CD4-positive, alpha-beta memory T cell (primary cell): ENCODE measurements at regions not wholly inside any gene's neighbourhood (a gene's known extent, or its start where the extent isn't known, plus 50 kb on each side); places are given as distances from the start of the nearest gene placed in this dataset.

ENCODE experiments used
- CTCF ChIA-PET: fragments of 350-600 bp; sonication (Branson Sonifier 250); formaldehyde crosslinking; loops from one replicate; lab custom pipeline; 2021; ENCODE audit warnings: inconsistent platforms; ENCODE audit not compliant: partially characterized antibody; lab: Charles Lee
- POLR2A ChIA-PET: fragments of 350-600 bp; sonication (Branson Sonifier 250); formaldehyde crosslinking; loops from one replicate; lab custom pipeline; 2021; ENCODE audit not compliant: partially characterized antibody; lab: Charles Lee
- DNase-seq, 5 donors: peaks; one replicate each; pipeline versions ENCODE4 v3.0.0 to v3.0.0-alpha.2; 2020 to 2022; ENCODE audit warnings: mixed read lengths in 1 of 5
- H3K27ac ChIP-seq: one replicate; pipeline ENCODE4 v1.7.0; 2013; ENCODE audit warnings: low read depth, low read length
- H3K27me3 ChIP-seq: 2 replicates; pipeline ENCODE4 v1.7.0; 2013; ENCODE audit warnings: mild to moderate bottlenecking, low read length, moderate library complexity; ENCODE audit not compliant: insufficient read depth
- H3K36me3 ChIP-seq: 2 replicates; pipeline ENCODE4 v1.7.0; 2013; ENCODE audit warnings: mild to moderate bottlenecking, low read length, moderate library complexity; ENCODE audit not compliant: insufficient read depth
- H3K4me1 ChIP-seq: 2 replicates; pipeline ENCODE4 v1.7.0; 2013; ENCODE audit warnings: mild to moderate bottlenecking, low read length, moderate library complexity; ENCODE audit not compliant: insufficient read depth
- H3K4me3 ChIP-seq, 2 donors: one replicate each; pipeline ENCODE4 v1.7.0; 2013; ENCODE audit warnings: low read length in 2 of 2, mild to moderate bottlenecking in 1 of 2
- H3K9me3 ChIP-seq, 2 donors: one replicate each; pipeline ENCODE4 v1.7.0; 2013; ENCODE audit warnings: low read length in 2 of 2, control low read depth in 1 of 2; ENCODE audit not compliant: control insufficient read depth in 1 of 2
- H3K27ac Mint-ChIP-seq, 7 donors: one replicate each; pipeline ENCODE4 v1.8.0; 2020 to 2021; ENCODE audit warnings: mixed read lengths in 7 of 7, mild to moderate bottlenecking in 6 of 7, inconsistent platforms in 3 of 7, moderate library complexity in 3 of 7
- H3K27me3 Mint-ChIP-seq, 2 donors: one replicate each; pipeline ENCODE4 v1.8.0; 2020 to 2021; ENCODE audit warnings: mixed read lengths in 2 of 2
- H3K36me3 Mint-ChIP-seq, 2 donors: one replicate each; pipeline ENCODE4 v1.8.0; 2020 to 2021; ENCODE audit warnings: mixed read lengths in 2 of 2, inconsistent platforms in 1 of 2, mild to moderate bottlenecking in 1 of 2
- H3K4me1 Mint-ChIP-seq, 4 donors: one replicate each; pipeline ENCODE4 v1.8.0; 2020 to 2021; ENCODE audit warnings: mixed read lengths in 4 of 4, mild to moderate bottlenecking in 1 of 4
- H3K4me3 Mint-ChIP-seq, 8 donors: one replicate each; pipeline ENCODE4 v1.8.0; 2020 to 2021; ENCODE audit warnings: mixed read lengths in 8 of 8, mild to moderate bottlenecking in 7 of 8, moderate library complexity in 6 of 8, inconsistent platforms in 3 of 8
- H3K9me3 Mint-ChIP-seq, 8 donors: one replicate each; pipeline ENCODE4 v1.8.0; 2020 to 2021; ENCODE audit warnings: mixed read lengths in 8 of 8, mild to moderate bottlenecking in 5 of 8, inconsistent platforms in 3 of 8, moderate library complexity in 1 of 8
- intact Hi-C: fragments of 100-400 bp; cut with micrococcal nuclease; formaldehyde crosslinking; loops from one replicate; pipeline ENCODE4 v1.15.1; 2023

- no peak overlapping the region for H3K4me3 Mint-ChIP-seq
- POLR2A ChIA-PET, result no interaction called here
- Histone ChIP-seq H3K36me3 (no peaks in the 10 kb centered on the region), H3K4me3 (no peak overlapping the region), H3K27me3 (no peaks in the 10 kb centered on the region), H3K27ac (no peak overlapping the region), H3K9me3 (no peaks in the 10 kb centered on the region), H3K4me1 (no peaks in the 10 kb centered on the region)
- intact Hi-C loops, result no loop called here
- no peak overlapping the region for H3K27ac Mint-ChIP-seq
- CTCF ChIA-PET, result no interaction called here
- no peaks in the 10 kb centered on the region for H3K4me1 Mint-ChIP-seq
- peaks cover 7 to 19% of the 10 kb centered on the region in 2 donors for H3K27me3 Mint-ChIP-seq
- no peak for DNase-seq
- H3K36me3 Mint-ChIP-seq, result no peaks in the 10 kb centered on the region
- no peaks in the 10 kb centered on the region for H3K9me3 Mint-ChIP-seq
Measured at GRCh38 chr4:138892483-138893407, 122.8 kb upstream of the NOCT start.

- Mint-ChIP-seq H3K4me3 (no peak overlapping the region), H3K36me3 (no peaks in the 10 kb centered on the region), H3K9me3 (no peaks in the 10 kb centered on the region), H3K27me3 (peaks cover 8 to 18% of the 10 kb centered on the region in 2 donors), H3K27ac (no peak overlapping the region), H3K4me1 (no peaks in the 10 kb centered on the region)
- H3K27ac ChIP-seq, result no peak overlapping the region
- POLR2A ChIA-PET, result no interaction called here
- CTCF ChIA-PET, result no interaction called here
- no peak overlapping the region for H3K4me3 ChIP-seq
- no peaks in the 10 kb centered on the region for H3K9me3 ChIP-seq
- no peaks in the 10 kb centered on the region for H3K4me1 ChIP-seq
- no peaks in the 10 kb centered on the region for H3K36me3 ChIP-seq
- H3K27me3 ChIP-seq, result no peaks in the 10 kb centered on the region
- intact Hi-C loops, result no loop called here
- DNase-seq, result no peak
Measured at GRCh38 chr4:138891631-138892031, 124.0 kb upstream of the NOCT start.

GRCh38 chr4:138890891-138891570 lies 124.5 kb upstream of the NOCT start:
- no peak for DNase-seq
- Mint-ChIP-seq H3K27me3 (peaks cover 8 to 18% of the 10 kb centered on the region in 2 donors), H3K36me3 (no peaks in the 10 kb centered on the region), H3K9me3 (no peaks in the 10 kb centered on the region), H3K4me3 (no peak overlapping the region), H3K27ac (no peak overlapping the region), H3K4me1 (no peaks in the 10 kb centered on the region)
- Histone ChIP-seq H3K27ac (no peak overlapping the region), H3K36me3 (no peaks in the 10 kb centered on the region), H3K9me3 (no peaks in the 10 kb centered on the region), H3K4me3 (no peak overlapping the region), H3K27me3 (no peaks in the 10 kb centered on the region), H3K4me1 (no peaks in the 10 kb centered on the region)
- ChIA-PET POLR2A (no interaction called here), CTCF (no interaction called here)
- intact Hi-C loops, result no loop called here

- no peaks in the 10 kb centered on the region for H3K9me3 ChIP-seq
- H3K4me3 Mint-ChIP-seq, result no peak overlapping the region
- peaks cover 8 to 18% of the 10 kb centered on the region in 2 donors for H3K27me3 Mint-ChIP-seq
- H3K36me3 ChIP-seq, result no peaks in the 10 kb centered on the region
- H3K4me1 ChIP-seq, result no peaks in the 10 kb centered on the region
- H3K27me3 ChIP-seq, result no peaks in the 10 kb centered on the region
- no peaks in the 10 kb centered on the region for H3K36me3 Mint-ChIP-seq
- intact Hi-C loops, result no loop called here
- POLR2A ChIA-PET, result no interaction called here
- DNase-seq, result no peak
- H3K27ac ChIP-seq, result no peak overlapping the region
- H3K27ac Mint-ChIP-seq, result no peak overlapping the region
- CTCF ChIA-PET, result interaction anchor here (0.9 to 1.2 kb wide), 2 partner anchors 10 to 12 kb away, joined by 3 read pairs; no protein-coding TSS in a partner anchor
- peaks cover 0 to under 1% (median 0%) of the 10 kb centered on the region in 8 donors for H3K9me3 Mint-ChIP-seq
- H3K4me1 Mint-ChIP-seq, result no peaks in the 10 kb centered on the region
- no peak overlapping the region for H3K4me3 ChIP-seq
Measured at GRCh38 chr4:138889216-138889615, 126.4 kb upstream of the NOCT start.

- POLR2A ChIA-PET, result no interaction called here
Measured at GRCh38 chr4:138887741-138888140, 127.8 kb upstream of the NOCT start.

GRCh38 chr4:138887341-138887740 lies 128.2 kb upstream of the NOCT start:
- H3K9me3 ChIP-seq, result no peaks in the 10 kb centered on the region
- Mint-ChIP-seq H3K36me3 (no peaks in the 10 kb centered on the region), H3K27me3 (peaks cover 7 to 15% of the 10 kb centered on the region in 2 donors), H3K27ac (no peak overlapping the region), H3K4me3 (no peak overlapping the region), H3K9me3 (peaks cover 0 to 2% (median 0%) of the 10 kb centered on the region in 8 donors), H3K4me1 (no peaks in the 10 kb centered on the region)
- no peak overlapping the region for H3K4me3 ChIP-seq
- no peak overlapping the region for H3K27ac ChIP-seq
- intact Hi-C loops, result no loop called here
- ChIA-PET CTCF (no interaction called here), POLR2A (no interaction called here)
- no peak for DNase-seq
- no peaks in the 10 kb centered on the region for H3K4me1 ChIP-seq
- no peaks in the 10 kb centered on the region for H3K27me3 ChIP-seq
- no peaks in the 10 kb centered on the region for H3K36me3 ChIP-seq

More at GRCh38 chr4:138887741-138888140, 127.8 kb upstream of the NOCT start:
- Histone ChIP-seq H3K9me3 (no peaks in the 10 kb centered on the region), H3K27me3 (no peaks in the 10 kb centered on the region), H3K4me3 (no peak overlapping the region), H3K36me3 (no peaks in the 10 kb centered on the region), H3K4me1 (no peaks in the 10 kb centered on the region), H3K27ac (no peak overlapping the region)
- H3K4me3 Mint-ChIP-seq, result no peak overlapping the region
- H3K4me1 Mint-ChIP-seq, result no peaks in the 10 kb centered on the region
- CTCF ChIA-PET, result no interaction called here
- peaks cover 7 to 18% of the 10 kb centered on the region in 2 donors for H3K27me3 Mint-ChIP-seq
- H3K36me3 Mint-ChIP-seq, result no peaks in the 10 kb centered on the region
- H3K9me3 Mint-ChIP-seq, result peaks cover 0 to 2% (median 0%) of the 10 kb centered on the region in 8 donors
- no peak for DNase-seq
- intact Hi-C loops, result no loop called here
- H3K27ac Mint-ChIP-seq, result no peak overlapping the region

- H3K9me3 ChIP-seq, result no peaks in the 10 kb centered on the region
- no peak overlapping the region for H3K27ac ChIP-seq
- Mint-ChIP-seq H3K4me3 (no peak overlapping the region), H3K4me1 (no peaks in the 10 kb centered on the region), H3K27ac (no peak overlapping the region), H3K27me3 (peaks cover 0 to 5% of the 10 kb centered on the region in 2 donors), H3K36me3 (no peaks in the 10 kb centered on the region), H3K9me3 (peaks cover 0 to 4% (median 0%) of the 10 kb centered on the region in 8 donors)
- CTCF ChIA-PET, result interaction anchor here (1.2 kb wide), 1 partner anchor 9 kb away, joined by 5 read pairs; no protein-coding TSS in a partner anchor
- H3K27me3 ChIP-seq, result no peaks in the 10 kb centered on the region
- no peak overlapping the region for H3K4me3 ChIP-seq
- intact Hi-C loops, result no loop called here
- POLR2A ChIA-PET, result no interaction called here
- no peak for DNase-seq
- no peaks in the 10 kb centered on the region for H3K4me1 ChIP-seq
- H3K36me3 ChIP-seq, result no peaks in the 10 kb centered on the region
Measured at GRCh38 chr4:138879757-138880156, 135.8 kb upstream of the NOCT start.
